KMS-11 (cell line): ENCODE measurements at regions not wholly inside any gene's neighbourhood (a gene's known extent, or its start where the extent isn't known, plus 50 kb on each side); places are given as distances from the start of the nearest gene placed in this dataset.

Experiments
- H2AFZ ChIP-seq: fragments of 200-600 bp; sonication (generic); 2 replicates; pipeline ENCODE4 v1.6.1; 2016; ENCODE audit warnings: antibody characterized with exemption, mixed run types, low read depth
- H3K27ac ChIP-seq: fragments of 200-600 bp; sonication (generic); 2 replicates; pipeline ENCODE4 v1.6.1; 2016; ENCODE audit warnings: mild to moderate bottlenecking, mixed run types
- H3K27me3 ChIP-seq: fragments of 200-600 bp; sonication (generic); 2 replicates; pipeline ENCODE4 v1.6.1; 2017; ENCODE audit warnings: mild to moderate bottlenecking, low read depth, mixed run types, moderate library complexity; ENCODE audit not compliant: insufficient read depth
- H3K36me3 ChIP-seq: fragments of 200-600 bp; sonication (generic); 2 replicates; pipeline ENCODE4 v1.6.1; 2017; ENCODE audit warnings: mild to moderate bottlenecking, mixed run types; ENCODE audit not compliant: insufficient read depth
- H3K4me1 ChIP-seq: fragments of 200-600 bp; sonication (generic); 2 replicates; pipeline ENCODE4 v1.6.1; 2016; ENCODE audit warnings: mild to moderate bottlenecking, low read depth, mixed run types; ENCODE audit not compliant: poor library complexity, severe bottlenecking
- H3K4me2 ChIP-seq: fragments of 200-600 bp; sonication (generic); 2 replicates; pipeline ENCODE4 v1.7.0; 2016; ENCODE audit warnings: mild to moderate bottlenecking, mixed run types
- H3K4me3 ChIP-seq: fragments of 200-600 bp; sonication (generic); IDR thresholded peaks from 2 replicates; pipeline ENCODE4 v1.6.1; 2017; ENCODE audit warnings: low read depth, low read length, mixed read lengths; ENCODE audit not compliant: insufficient read depth
- H3K79me2 ChIP-seq: fragments of 200-600 bp; sonication (generic); 2 replicates; pipeline ENCODE4 v1.6.1; 2016; ENCODE audit warnings: low read depth, mixed run types; ENCODE audit not compliant: insufficient read depth
- H3K9ac ChIP-seq: fragments of 200-600 bp; sonication (generic); 2 replicates; pipeline ENCODE4 v1.6.1; 2016; ENCODE audit warnings: mild to moderate bottlenecking, mixed run types
- H4K20me1 ChIP-seq: fragments of 200-600 bp; sonication (generic); 2 replicates; pipeline ENCODE4 v1.6.1; 2016; ENCODE audit warnings: mild to moderate bottlenecking, mixed run types; ENCODE audit not compliant: insufficient read depth
- TF ChIP-seq, protein P1 (sequence below): fragments of 200-600 bp; sonication (generic); conservative IDR thresholded peaks from 2 replicates; pipeline ENCODE4 v1.6.1; 2017; ENCODE audit warnings: low read depth, mild to moderate bottlenecking, antibody characterized with exemption, low read length, moderate library complexity, mixed read lengths

DNA sequence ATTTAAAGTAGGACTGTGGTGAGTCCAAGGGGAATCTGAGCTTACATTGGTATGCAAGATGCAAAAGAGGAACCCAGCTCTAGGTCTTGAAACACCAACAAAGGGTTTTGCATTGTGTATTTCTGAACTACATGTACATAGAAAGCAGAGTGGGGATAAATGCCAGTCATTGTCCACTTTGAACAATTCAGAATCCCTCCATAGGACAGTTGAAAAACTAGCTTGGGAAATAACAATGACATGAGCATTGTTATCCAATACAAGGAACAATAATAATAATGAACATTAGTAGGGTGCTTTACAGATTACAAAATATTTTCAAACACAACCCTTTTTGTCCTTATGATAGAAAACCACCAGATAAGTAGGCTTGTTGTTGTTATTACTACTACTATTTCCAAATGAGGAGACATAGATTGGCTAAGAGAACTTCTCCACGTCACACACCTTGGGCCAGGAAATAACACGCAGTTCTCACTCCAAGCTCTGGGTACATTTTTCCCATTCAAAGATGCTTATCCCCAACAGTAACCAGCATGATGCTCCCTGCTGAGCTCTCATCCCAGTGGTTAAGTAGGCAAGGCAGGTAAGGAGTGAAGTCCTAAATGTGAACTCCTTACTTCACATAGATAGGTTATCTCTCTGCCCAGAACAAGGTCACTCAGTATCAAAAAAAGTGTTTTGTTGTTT lies 51.7 kb upstream of the RASSF8 start:
- H3K27me3 ChIP-seq: no peaks in the 10 kb centered on the region
- no peak overlapping the region for H3K9ac ChIP-seq
- no peaks in the 10 kb centered on the region for H3K4me1 ChIP-seq
- no peaks in the 10 kb centered on the region for H3K79me2 ChIP-seq
- H3K36me3 ChIP-seq: no peaks in the 10 kb centered on the region
- no peak overlapping the region for H3K4me2 ChIP-seq
- H3K4me3 ChIP-seq: no peak overlapping the region
- no peak overlapping the region for H3K27ac ChIP-seq
- TF ChIP-seq, protein P1, sequence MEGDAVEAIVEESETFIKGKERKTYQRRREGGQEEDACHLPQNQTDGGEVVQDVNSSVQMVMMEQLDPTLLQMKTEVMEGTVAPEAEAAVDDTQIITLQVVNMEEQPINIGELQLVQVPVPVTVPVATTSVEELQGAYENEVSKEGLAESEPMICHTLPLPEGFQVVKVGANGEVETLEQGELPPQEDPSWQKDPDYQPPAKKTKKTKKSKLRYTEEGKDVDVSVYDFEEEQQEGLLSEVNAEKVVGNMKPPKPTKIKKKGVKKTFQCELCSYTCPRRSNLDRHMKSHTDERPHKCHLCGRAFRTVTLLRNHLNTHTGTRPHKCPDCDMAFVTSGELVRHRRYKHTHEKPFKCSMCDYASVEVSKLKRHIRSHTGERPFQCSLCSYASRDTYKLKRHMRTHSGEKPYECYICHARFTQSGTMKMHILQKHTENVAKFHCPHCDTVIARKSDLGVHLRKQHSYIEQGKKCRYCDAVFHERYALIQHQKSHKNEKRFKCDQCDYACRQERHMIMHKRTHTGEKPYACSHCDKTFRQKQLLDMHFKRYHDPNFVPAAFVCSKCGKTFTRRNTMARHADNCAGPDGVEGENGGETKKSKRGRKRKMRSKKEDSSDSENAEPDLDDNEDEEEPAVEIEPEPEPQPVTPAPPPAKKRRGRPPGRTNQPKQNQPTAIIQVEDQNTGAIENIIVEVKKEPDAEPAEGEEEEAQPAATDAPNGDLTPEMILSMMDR: no peak
- no peak overlapping the region for H2AFZ ChIP-seq
- H4K20me1 ChIP-seq: no peaks in the 10 kb centered on the region
